SK-N-SH (cell line): ENCODE measurements at regions not wholly inside any gene's neighbourhood (a gene's known extent, or its start where the extent isn't known, plus 50 kb on each side); places are given as distances from the start of the nearest gene placed in this dataset.

Source experiments
- CTCF ChIA-PET: fragments of 300-600, 350-600 bp; formaldehyde crosslinking; extraction: SDS; loops from one replicate; lab custom pipeline; 2021; lab: Yijun Ruan, JAX
- POLR2A ChIA-PET: fragments of 350-600 bp; sonication (Branson Sonifier 250); formaldehyde crosslinking; extraction: SDS; loops from one replicate; lab custom pipeline; 2020; ENCODE audit warnings: antibody characterized with exemption, inconsistent platforms; lab: Yijun Ruan, JAX
- DNase-seq: peaks from one replicate; pipeline ENCODE4 v3.0.0; 2012
- H2AFZ ChIP-seq: fragments of 200-600 bp; sonication (generic); 2 replicates; pipeline ENCODE4 v1.8.1; 2016; ENCODE audit warnings: antibody characterized with exemption, mild to moderate bottlenecking, low read depth
- H3F3A ChIP-seq: fragments of 200-600 bp; sonication (generic); replicated peaks from 2 replicates; pipeline ENCODE3; 2016; ENCODE audit warnings: antibody characterized with exemption, mild to moderate bottlenecking; ENCODE audit not compliant: insufficient read depth
- H3K27ac ChIP-seq, 2 experiments: fragments of 200-500 bp in 1 of 2; fragments of 200-600 bp in 1 of 2; sonication (Bioruptor generic) in 1 of 2; sonication (generic), shearing (Covaris generic) in 1 of 2; 2 replicates each; pipeline versions ENCODE4 v1.5.1 to v1.6.1; 2014 to 2016; ENCODE audit warnings: low read depth in 2 of 2, inconsistent platforms in 1 of 2, low read length in 1 of 2, mild to moderate bottlenecking in 1 of 2, mixed read lengths in 1 of 2
- H3K27me3 ChIP-seq: fragments of 200-600 bp; sonication (generic), shearing (Covaris generic); 2 replicates; pipeline ENCODE4 v1.6.1; 2016; ENCODE audit warnings: mixed run types; ENCODE audit not compliant: insufficient read depth
- H3K36me3 ChIP-seq, 2 experiments: fragments of 200-500 bp in 1 of 2; fragments of 200-600 bp in 1 of 2; sonication (Bioruptor generic) in 1 of 2; sonication (generic) in 1 of 2; replicated peaks in 1 of 2; 2 replicates each; pipeline versions ENCODE3 to v1.5.1; 2014 to 2016; ENCODE audit warnings: low read length in 1 of 2, mild to moderate bottlenecking in 1 of 2; ENCODE audit not compliant: insufficient read depth in 2 of 2, control insufficient read depth in 1 of 2
- H3K4me1 ChIP-seq, 2 experiments: fragments of 200-500 bp in 1 of 2; fragments of 200-600 bp in 1 of 2; sonication (Bioruptor generic) in 1 of 2; sonication (generic), shearing (Covaris generic) in 1 of 2; 2 replicates each; pipeline versions ENCODE4 v1.5.1 to v1.6.1; 2014 to 2016; ENCODE audit warnings: low read depth in 1 of 2, low read length in 1 of 2, mixed run types in 1 of 2; ENCODE audit not compliant: insufficient read depth in 2 of 2, control insufficient read depth in 1 of 2
- H3K4me2 ChIP-seq: fragments of 200-600 bp; sonication (generic), shearing (Covaris generic); 2 replicates; pipeline ENCODE4 v1.6.1; 2017; ENCODE audit warnings: mixed run types
- H3K4me3 ChIP-seq, 2 experiments: fragments of 200-500 bp in 1 of 2; fragments of 200-600 bp in 1 of 2; sonication (Bioruptor generic) in 1 of 2; sonication (generic), shearing (Covaris generic) in 1 of 2; 2 replicates each; pipeline versions ENCODE4 v1.5.1 to v1.8.1; 2014 to 2016; ENCODE audit warnings: low read depth in 2 of 2, inconsistent platforms in 1 of 2, low read length in 1 of 2, mild to moderate bottlenecking in 1 of 2, mixed read lengths in 1 of 2, moderate library complexity in 1 of 2
- H3K79me2 ChIP-seq: fragments of 200-600 bp; sonication (generic); 2 replicates; pipeline ENCODE4 v1.8.1; 2017; ENCODE audit warnings: mild to moderate bottlenecking; ENCODE audit not compliant: insufficient read depth
- H3K9ac ChIP-seq: fragments of 200-600 bp; sonication (generic); 2 replicates; pipeline ENCODE4 v1.6.1; 2017; ENCODE audit warnings: mixed run types
- H3K9me2 ChIP-seq: fragments of 200-600 bp; sonication (generic); 2 replicates; pipeline ENCODE4 v1.6.1; 2017; ENCODE audit warnings: mixed run types
- H3K9me3 ChIP-seq: fragments of 200-600 bp; sonication (generic); 2 replicates; pipeline ENCODE4 v1.6.1; 2017; ENCODE audit warnings: mixed run types, mild to moderate bottlenecking, moderate library complexity
- H4K20me1 ChIP-seq: fragments of 200-600 bp; sonication (generic); 2 replicates; pipeline ENCODE4 v1.6.1; 2017; ENCODE audit warnings: mild to moderate bottlenecking, mixed run types; ENCODE audit not compliant: insufficient read depth
- CHD2 ChIP-seq: fragments of 150-350 bp; IDR thresholded peaks from 2 replicates; pipeline ENCODE4 v1.6.1; 2018; ENCODE audit warnings: low read length; ENCODE audit not compliant: partially characterized antibody
- EZH2phosphoT487 ChIP-seq: fragments of 200-600 bp; sonication (generic); IDR thresholded peaks from 2 replicates; pipeline ENCODE4 v1.6.1; 2017; ENCODE audit warnings: low read depth, mixed run types, mild to moderate bottlenecking, antibody characterized with exemption, moderate library complexity, borderline replicate concordance
- FOSL2 ChIP-seq: IDR thresholded peaks from 2 replicates; pipeline ENCODE4 v1.4.0; 2012; ENCODE audit warnings: low read depth, mild to moderate bottlenecking, moderate library complexity, borderline replicate concordance
- FOXJ3 ChIP-seq: sonication (generic); formaldehyde crosslinking; IDR thresholded peaks from 2 replicates; pipeline ENCODE4 v1.5.1; 2020; ENCODE audit warnings: mild to moderate bottlenecking, missing genetic modification reagents
- GABPA ChIP-seq: IDR thresholded peaks from 2 replicates; pipeline ENCODE4 v1.4.0; 2012; ENCODE audit warnings: low read depth, mild to moderate bottlenecking
- GATA2 ChIP-seq: sonication (generic); formaldehyde crosslinking; IDR thresholded peaks from 2 replicates; pipeline ENCODE4 v1.5.0; 2020; ENCODE audit warnings: mild to moderate bottlenecking, missing genetic modification reagents
- JUND ChIP-seq: IDR thresholded peaks from 2 replicates; pipeline ENCODE4 v1.4.0; 2012
- MAX ChIP-seq: IDR thresholded peaks from 2 replicates; pipeline ENCODE4 v1.4.0; 2012; ENCODE audit warnings: low read depth
- NFIC ChIP-seq: IDR thresholded peaks from 2 replicates; pipeline ENCODE4 v1.4.0; 2012; ENCODE audit warnings: borderline replicate concordance
- POLR2AphosphoS5 ChIP-seq: IDR thresholded peaks from 2 replicates; pipeline ENCODE4 v1.6.1; 2012; ENCODE audit warnings: low read depth, low read length
- RCOR1 ChIP-seq: fragments of 150-350 bp; IDR thresholded peaks from 2 replicates; pipeline ENCODE4 v1.6.1; 2017; ENCODE audit warnings: antibody characterized with exemption, low read length
- RFX5 ChIP-seq: IDR thresholded peaks from 2 replicates; pipeline ENCODE4 v1.6.1; 2012; ENCODE audit warnings: mild to moderate bottlenecking, improper control_type of control experiment, low read length
- RXRA ChIP-seq: IDR thresholded peaks from 2 replicates; pipeline ENCODE4 v1.4.0; 2012; ENCODE audit warnings: low read depth, mild to moderate bottlenecking, borderline replicate concordance
- SIN3A ChIP-seq: IDR thresholded peaks from 2 replicates; pipeline ENCODE4 v1.6.1; 2012; ENCODE audit warnings: low read depth, mild to moderate bottlenecking, low read length, moderate library complexity, borderline replicate concordance
- SMC3 ChIP-seq: IDR thresholded peaks from 2 replicates; pipeline ENCODE4 v1.6.1; 2012; ENCODE audit warnings: low read depth, low read length, improper control_type of control experiment
- TAF1 ChIP-seq: IDR thresholded peaks from 2 replicates; pipeline ENCODE4 v1.6.1; 2012; ENCODE audit warnings: low read depth, mild to moderate bottlenecking, low read length, moderate library complexity, borderline replicate concordance
- TCF12 ChIP-seq: IDR thresholded peaks from 2 replicates; pipeline ENCODE4 v1.4.0; 2012
- WGBS: methylation state at CpG from one replicate; pipeline ENCODE4 v1.1.6; 2017; ENCODE audit warnings: low lambda C conversion rate; 5-methylcytosine and 5-hydroxymethylcytosine counted together
- TF ChIP-seq, protein P1 (sequence below): fragments of 150-350 bp; IDR thresholded peaks from 2 replicates; pipeline ENCODE4 v1.6.1; 2016; ENCODE audit warnings: mild to moderate bottlenecking, low read depth, low read length
- TF ChIP-seq, protein P2 (sequence below): IDR thresholded peaks from 2 replicates; pipeline ENCODE4 v1.4.0; 2012; ENCODE audit warnings: low read depth, borderline replicate concordance
- TF ChIP-seq, protein P3 (sequence below): IDR thresholded peaks from 2 replicates; pipeline ENCODE4; 2012

- H3F3A ChIP-seq = peaks cover 7% of the 10 kb centered on the region
- H3K4me2 ChIP-seq = peak overlapping the region; percentile 76
- no peaks in the 10 kb centered on the region for H3K9me2 ChIP-seq
- no peaks in the 10 kb centered on the region for H4K20me1 ChIP-seq
- peak overlapping the region; percentile 75; the same call in 1 of the 2 replicates for H3K9ac ChIP-seq
- H3K36me3 ChIP-seq = no peaks in the 10 kb centered on the region
- peak; percentile 71 for DNase-seq
- POLR2A ChIA-PET = no interaction called here
- no peaks in the 10 kb centered on the region for H3K4me1 ChIP-seq
- peak overlapping the region in 1 of 2 experiments; percentile 83; a peak in 3 of 4 replicates for H3K27ac ChIP-seq
- peak overlapping the region; percentile 56 to 60 for H3K4me3 ChIP-seq
- H2AFZ ChIP-seq = peak overlapping the region; percentile 85
- H3K79me2 ChIP-seq = peaks cover 36% of the 10 kb centered on the region
- CTCF ChIA-PET = interaction anchor here (1.0 to 1.6 kb wide), 3 partner anchors 17 to 369 kb away, joined by 3 to 4 read pairs (median 3); no protein-coding TSS in a partner anchor
- 7% methylated on average over 13 of the region's 100 CpGs for WGBS
- no peaks in the 10 kb centered on the region; the same call in none of the 2 replicates for H3K27me3 ChIP-seq
- no peaks in the 10 kb centered on the region for H3K9me3 ChIP-seq
- no peak for TF ChIP-seq MAX
- peak; percentile 18; the same call in 1 of the 2 replicates for TF ChIP-seq TAF1
Observed at GRCh38 chr12:100716945-100717732, 77.4 kb upstream of the ANO4 start.

DNA sequence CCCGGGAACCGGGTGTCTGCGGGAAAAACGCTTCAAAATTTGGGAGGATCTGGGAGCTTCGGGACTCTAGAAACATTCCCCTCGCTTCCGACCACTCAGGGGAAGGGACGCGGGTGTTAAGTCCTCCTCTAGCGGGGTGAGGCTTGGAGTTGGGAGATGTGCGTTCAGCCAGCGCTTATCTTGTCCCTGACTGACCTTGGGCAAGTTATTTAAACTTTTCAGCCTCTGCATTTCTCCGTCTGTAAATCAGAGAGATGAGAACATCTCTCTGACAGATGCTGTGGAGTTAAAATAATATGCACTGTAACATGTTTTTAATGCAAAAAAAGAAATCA, 76.9 kb upstream of the ANO4 start:
- peak overlapping the region; percentile 76 for H3K4me2 ChIP-seq
- H4K20me1 ChIP-seq = no peaks in the 10 kb centered on the region
- H3K4me3 ChIP-seq = peak overlapping the region; percentile 56 to 60; a peak in 3 of 4 replicates
- TF ChIP-seq, protein P1, sequence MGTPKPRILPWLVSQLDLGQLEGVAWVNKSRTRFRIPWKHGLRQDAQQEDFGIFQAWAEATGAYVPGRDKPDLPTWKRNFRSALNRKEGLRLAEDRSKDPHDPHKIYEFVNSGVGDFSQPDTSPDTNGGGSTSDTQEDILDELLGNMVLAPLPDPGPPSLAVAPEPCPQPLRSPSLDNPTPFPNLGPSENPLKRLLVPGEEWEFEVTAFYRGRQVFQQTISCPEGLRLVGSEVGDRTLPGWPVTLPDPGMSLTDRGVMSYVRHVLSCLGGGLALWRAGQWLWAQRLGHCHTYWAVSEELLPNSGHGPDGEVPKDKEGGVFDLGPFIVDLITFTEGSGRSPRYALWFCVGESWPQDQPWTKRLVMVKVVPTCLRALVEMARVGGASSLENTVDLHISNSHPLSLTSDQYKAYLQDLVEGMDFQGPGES = no peak
- TF ChIP-seq SMC3 = no peak
- TF ChIP-seq RXRA = no peak
- TF ChIP-seq MAX = no peak
- no peak for TF ChIP-seq RCOR1
- TF ChIP-seq GABPA = no peak
- no peak for TF ChIP-seq GATA2 (CRISPR knock-in tag)
- TF ChIP-seq FOSL2 = no peak
- no peak for TF ChIP-seq SIN3A
- TF ChIP-seq, protein P2, sequence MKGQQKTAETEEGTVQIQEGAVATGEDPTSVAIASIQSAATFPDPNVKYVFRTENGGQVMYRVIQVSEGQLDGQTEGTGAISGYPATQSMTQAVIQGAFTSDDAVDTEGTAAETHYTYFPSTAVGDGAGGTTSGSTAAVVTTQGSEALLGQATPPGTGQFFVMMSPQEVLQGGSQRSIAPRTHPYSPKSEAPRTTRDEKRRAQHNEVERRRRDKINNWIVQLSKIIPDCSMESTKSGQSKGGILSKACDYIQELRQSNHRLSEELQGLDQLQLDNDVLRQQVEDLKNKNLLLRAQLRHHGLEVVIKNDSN = no peak
- no peak for TF ChIP-seq CHD2
- no peak for TF ChIP-seq FOXJ3 (CRISPR knock-in tag)
- TF ChIP-seq JUND = no peak
- TF ChIP-seq POLR2AphosphoS5 = no peak
- no peak for TF ChIP-seq EZH2phosphoT487
- no peak for TF ChIP-seq RFX5
- no peak for TF ChIP-seq TCF12
- TF ChIP-seq, protein P3, sequence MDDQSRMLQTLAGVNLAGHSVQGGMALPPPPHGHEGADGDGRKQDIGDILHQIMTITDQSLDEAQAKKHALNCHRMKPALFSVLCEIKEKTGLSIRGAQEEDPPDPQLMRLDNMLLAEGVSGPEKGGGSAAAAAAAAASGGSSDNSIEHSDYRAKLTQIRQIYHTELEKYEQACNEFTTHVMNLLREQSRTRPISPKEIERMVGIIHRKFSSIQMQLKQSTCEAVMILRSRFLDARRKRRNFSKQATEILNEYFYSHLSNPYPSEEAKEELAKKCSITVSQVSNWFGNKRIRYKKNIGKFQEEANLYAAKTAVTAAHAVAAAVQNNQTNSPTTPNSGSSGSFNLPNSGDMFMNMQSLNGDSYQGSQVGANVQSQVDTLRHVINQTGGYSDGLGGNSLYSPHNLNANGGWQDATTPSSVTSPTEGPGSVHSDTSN = no peak
- TF ChIP-seq NFIC = no peak
- peak overlapping the region; percentile 56 for H2AFZ ChIP-seq
- POLR2A ChIA-PET = no interaction called here
- no peaks in the 10 kb centered on the region for H3K9me2 ChIP-seq
- no peak for DNase-seq
- 9% methylated on average over 7 of the region's 13 CpGs for WGBS
- peak overlapping the region in 1 of 2 experiments; percentile 83; a peak in 3 of 4 replicates for H3K27ac ChIP-seq
- no peaks in the 10 kb centered on the region for H3K36me3 ChIP-seq
- no peaks in the 10 kb centered on the region for H3K4me1 ChIP-seq
- H3K9me3 ChIP-seq = no peaks in the 10 kb centered on the region
- CTCF ChIA-PET = interaction anchor here (1.0 to 1.6 kb wide), 3 partner anchors 16 to 370 kb away, joined by 3 to 4 read pairs (median 3); no protein-coding TSS in a partner anchor
- H3F3A ChIP-seq = peaks cover 7% of the 10 kb centered on the region
- peak overlapping the region; percentile 75; the same call in 1 of the 2 replicates for H3K9ac ChIP-seq
- no peaks in the 10 kb centered on the region; the same call in none of the 2 replicates for H3K27me3 ChIP-seq
- H3K79me2 ChIP-seq = peaks cover 42% of the 10 kb centered on the region
